HG03280 (cell line): ENCODE measurements at regions not wholly inside any gene's neighbourhood (a gene's known extent, or its start where the extent isn't known, plus 50 kb on each side); places are given as distances from the start of the nearest gene placed in this dataset.
"Not testable (repeated sequence)": the region's sequence is repeated elsewhere in the genome, so short reads cannot be mapped to it uniquely, and the experiment has no call there.

Source experiments
- ATAC-seq: cut with Tn5 transposase; IDR thresholded peaks from one replicate; pipeline ENCODE4 v1.9.1; 2021; ENCODE audit warnings: mild to moderate bottlenecking, moderate library complexity; ENCODE audit not compliant: unreplicated experiment

GRCh38 chr20:57093766-57094165 is 172.7 kb downstream of the BMP7 start:
- no peak for ATAC-seq

DNA sequence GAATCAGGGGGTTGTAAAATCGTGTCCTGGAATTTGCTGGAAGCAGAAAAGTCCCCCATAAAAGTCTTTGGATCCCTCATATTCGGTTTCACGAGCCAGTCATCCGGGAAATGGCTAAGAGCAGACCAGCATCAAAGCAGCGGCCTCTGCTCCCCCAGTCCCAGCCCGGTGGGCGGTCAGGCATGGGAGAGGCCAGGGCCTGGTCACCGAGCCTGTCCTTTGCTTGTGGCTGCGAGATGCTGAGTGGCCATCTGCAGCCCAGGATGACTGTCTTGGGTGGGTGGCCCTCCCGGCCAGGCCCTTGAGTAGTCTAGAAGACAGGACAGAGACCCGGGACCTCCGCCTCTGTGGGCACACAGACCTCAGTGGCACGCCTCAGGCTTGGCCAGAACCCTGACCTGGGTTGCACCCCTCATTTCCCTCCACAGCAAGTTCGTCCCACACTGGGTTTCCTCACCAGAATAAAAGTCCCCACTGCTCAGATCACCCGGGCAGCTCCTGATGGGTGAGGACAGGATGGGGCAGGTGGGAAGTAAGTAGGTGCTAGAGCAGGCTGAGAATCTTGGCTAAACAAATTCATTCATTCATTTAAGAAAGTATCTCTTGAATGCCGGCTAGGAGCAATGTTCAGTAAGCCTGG is 172.1 kb downstream of the BMP7 start:
- no peak for ATAC-seq

GRCh38 chr20:57094991-57095390 is 171.4 kb downstream of the BMP7 start:
- no peak for ATAC-seq

GRCh38 chr20:57095426-57095825 is 171.0 kb downstream of the BMP7 start:
- ATAC-seq, result no peak

GRCh38 chr20:57097245-57097915 is 169.1 kb downstream of the BMP7 start:
- ATAC-seq, result no peak

GRCh38 chr20:57102160-57102559 is 164.3 kb downstream of the BMP7 start:
- ATAC-seq, result no peak

DNA sequence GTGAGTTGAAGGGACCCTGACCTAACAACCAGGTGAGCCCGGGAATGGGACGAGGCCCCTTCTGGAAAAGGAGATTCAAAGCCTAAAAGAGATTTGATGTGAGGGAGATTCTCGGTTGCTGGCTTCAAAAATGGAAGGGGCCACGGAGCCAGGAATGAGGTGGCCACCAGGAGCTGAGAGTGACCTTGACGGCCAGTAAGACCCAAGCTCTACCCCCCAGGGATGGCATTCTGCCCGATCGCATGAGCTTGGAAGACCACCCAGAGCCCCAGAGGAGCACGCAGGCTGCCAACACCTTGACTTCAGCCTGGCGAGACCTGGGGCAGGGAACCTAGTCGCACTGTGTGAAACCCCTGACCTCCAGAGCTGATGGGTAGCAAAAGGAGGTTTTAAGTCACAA is 163.9 kb downstream of the BMP7 start:
- no peak for ATAC-seq

- no peak for ATAC-seq
These were observed 163.2 kb downstream of the BMP7 start for GRCh38 chr20:57103146-57103800.

- ATAC-seq, result no peak
These were observed 162.3 kb downstream of the BMP7 start for GRCh38 chr20:57104113-57104512.

GRCh38 chr20:57104651-57105204 is 161.7 kb downstream of the BMP7 start:
- ATAC-seq, result no peak

DNA sequence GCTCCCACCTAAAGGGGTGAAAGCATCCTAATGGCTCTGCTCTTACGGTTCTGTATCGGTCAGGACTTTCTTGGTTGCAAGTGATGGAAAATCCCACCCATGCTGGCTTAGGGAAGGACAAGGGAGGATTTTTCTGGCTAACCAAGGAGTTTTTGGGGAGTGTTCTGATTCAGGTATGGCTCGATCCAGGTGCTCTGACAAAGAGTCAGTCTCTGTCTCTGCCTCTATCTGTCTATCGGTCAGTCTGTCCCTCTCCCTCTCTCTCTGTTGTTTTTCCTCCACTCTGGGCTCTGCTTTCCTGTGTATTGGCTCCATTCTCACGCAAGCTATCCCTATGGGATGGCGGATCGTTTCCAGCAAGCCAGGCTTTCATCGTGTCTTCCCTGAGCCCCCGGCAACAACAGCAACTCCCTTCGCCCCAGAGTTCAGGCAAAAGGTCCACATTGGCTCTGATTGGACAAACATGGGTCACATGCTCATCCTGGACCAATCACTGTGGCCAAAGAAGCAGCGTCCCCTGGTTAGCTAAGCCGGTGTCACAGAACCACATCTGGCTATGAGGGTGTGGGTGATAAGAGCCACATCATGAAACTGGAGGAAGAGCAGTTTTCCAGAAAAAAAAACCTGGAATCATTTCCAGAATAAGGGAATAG is 160.3 kb downstream of the BMP7 start:
- no peak for ATAC-seq

- no peak for ATAC-seq
These were observed 159.7 kb downstream of the BMP7 start for GRCh38 chr20:57106692-57107091.

- ATAC-seq, result no peak
These were observed 159.2 kb downstream of the BMP7 start for GRCh38 chr20:57107208-57107607.

- no peak for ATAC-seq
These were observed 158.2 kb downstream of the BMP7 start for GRCh38 chr20:57108218-57108617.

GRCh38 chr20:57108742-57109570 is 157.5 kb downstream of the BMP7 start:
- no peak for ATAC-seq

DNA sequence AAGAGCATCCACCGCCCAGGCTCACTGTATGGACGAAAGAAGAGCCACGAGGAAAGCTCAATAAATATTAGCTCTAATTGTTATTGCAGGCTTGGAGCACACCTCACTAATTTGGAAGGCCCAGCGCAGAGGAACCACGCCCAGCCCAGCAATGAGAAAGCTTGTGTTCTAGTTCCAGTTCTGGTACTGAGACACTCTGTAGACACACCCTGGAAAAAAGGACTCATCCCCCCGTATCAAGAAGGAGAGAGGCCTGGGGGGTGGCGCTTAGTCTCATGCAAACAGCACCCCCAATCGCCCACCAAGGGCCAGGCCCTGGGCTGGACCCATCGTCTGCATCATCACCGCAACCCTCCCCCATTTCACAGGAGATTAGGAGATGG is 156.9 kb downstream of the BMP7 start:
- no peak for ATAC-seq

DNA sequence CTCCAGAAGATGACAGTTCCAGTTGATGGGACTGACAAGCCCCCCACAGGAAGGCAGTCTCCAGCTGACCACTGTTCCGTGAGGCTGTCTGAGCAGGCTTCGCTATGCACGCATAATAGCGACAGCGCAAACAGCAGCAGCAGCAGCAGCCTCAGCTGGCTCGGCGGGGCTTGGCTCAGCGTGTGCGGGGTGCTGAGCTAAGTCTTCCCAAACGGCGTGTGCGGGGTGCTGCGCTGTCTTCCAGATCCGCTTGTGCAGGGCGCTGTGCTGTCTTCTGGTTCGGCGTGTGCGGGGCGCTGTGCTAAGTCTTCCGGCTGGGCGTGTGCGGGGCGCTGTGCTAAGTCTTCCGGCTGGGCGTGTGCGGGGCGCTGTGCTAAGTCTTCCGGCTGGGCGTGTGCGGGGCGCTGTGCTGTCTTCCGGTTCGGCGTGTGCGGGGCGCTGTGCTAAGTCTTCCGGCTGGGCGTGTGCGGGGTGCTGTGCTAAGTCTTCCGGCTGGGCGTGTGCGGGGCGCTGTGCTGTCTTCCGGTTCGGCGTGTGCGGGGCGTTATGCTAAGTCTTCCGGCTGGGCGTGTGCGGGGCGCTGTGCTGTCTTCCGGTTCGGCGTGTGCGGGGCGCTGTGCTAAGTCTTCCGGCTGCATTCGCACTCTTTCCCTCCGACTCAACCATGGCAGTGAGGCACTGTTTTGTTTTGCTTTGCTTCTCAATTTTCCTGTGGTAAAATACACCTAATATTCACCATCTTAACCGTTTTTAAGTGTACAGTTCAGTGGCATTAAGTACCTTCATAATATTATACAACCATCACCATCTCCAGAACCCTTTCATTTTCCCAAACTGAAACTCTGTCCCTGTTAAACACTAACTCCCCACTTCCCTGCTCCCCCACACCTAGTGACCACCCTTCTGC is 156.1 kb downstream of the BMP7 start:
- ATAC-seq, result not testable (repeated sequence)

- ATAC-seq, result no peak
These were observed 155.4 kb downstream of the BMP7 start for GRCh38 chr20:57111028-57111373.

DNA sequence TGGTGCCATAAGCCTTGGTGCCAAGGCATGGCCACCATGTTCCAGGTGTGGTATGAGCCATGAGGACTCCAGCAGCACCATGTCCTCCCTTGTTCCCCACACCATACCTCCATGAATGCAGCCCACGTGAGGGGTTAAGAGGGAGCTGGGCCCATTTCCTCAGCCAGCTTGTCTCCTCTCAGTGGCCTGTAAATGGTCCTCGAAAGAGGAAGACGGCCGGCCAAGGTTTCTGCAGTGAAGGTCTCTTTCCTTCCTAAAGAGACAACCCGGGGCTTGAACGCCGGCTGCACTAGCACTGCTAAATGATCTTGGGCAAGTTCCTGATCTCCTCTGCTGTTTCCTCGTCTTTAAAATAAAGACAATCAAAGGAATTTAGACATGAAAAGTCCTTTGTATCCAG is 154.0 kb downstream of the BMP7 start:
- no peak for ATAC-seq
